ENCODE measurements at regions not wholly inside any gene's neighbourhood (a gene's known extent, or its start where the extent isn't known, plus 50 kb on each side); places are given as distances from the start of the nearest gene placed in this dataset.

GRCh38 chr2:204032301-204032700, 95.7 kb downstream of the ICOS start:
- Histone ChIP-seq H3K4me1 (peaks cover 0 to 23% (median 8%) of the 10 kb centered on the region in 4 donors), H3K4me3 (no peak overlapping the region), H3K27ac (no peak overlapping the region), H3K9me3 (no peaks in the 10 kb centered on the region), H3K27me3 (no peaks in the 10 kb centered on the region), H3K36me3 (no peaks in the 10 kb centered on the region)
- intact Hi-C loops (cut with DNase I; ENCODE audit: low total_unique reads) = no loop called here
- no peak for DNase-seq
- TF ChIP-seq POLR2AphosphoS5 (IDR thresholded peaks at IDR 0.05) = no peak
- TF ChIP-seq CTCF (IDR thresholded peaks at IDR 0.05) = no peak
- TF ChIP-seq EP300 (IDR thresholded peaks at IDR 0.05) = no peak
- TF ChIP-seq POLR2A (IDR thresholded peaks at IDR 0.05) = no peak
- 78 to 90% (median 86%) methylated on average over 1 of the region's 1 CpG for WGBS, 5 donors

GRCh38 chr2:204033611-204034495, 97.3 kb downstream of the ICOS start:
- TF ChIP-seq CTCF (IDR thresholded peaks at IDR 0.05) (no peak), POLR2A (IDR thresholded peaks at IDR 0.05) (no peak), POLR2AphosphoS5 (IDR thresholded peaks at IDR 0.05) (no peak), EP300 (IDR thresholded peaks at IDR 0.05) (no peak)
- Histone ChIP-seq H3K9me3 (no peaks in the 10 kb centered on the region), H3K27me3 (no peaks in the 10 kb centered on the region), H3K4me1 (peaks cover 0 to 23% (median 8%) of the 10 kb centered on the region in 4 donors), H3K36me3 (no peaks in the 10 kb centered on the region), H3K27ac (no peak overlapping the region), H3K4me3 (no peak overlapping the region)
- WGBS, 5 donors = 84 to 89% (median 87%) methylated on average over 8 of the region's 8 CpGs
- intact Hi-C loops (cut with DNase I; ENCODE audit: low total_unique reads) = no loop called here
- no peak for DNase-seq

GRCh38 chr2:204036706-204037105, 100.1 kb downstream of the ICOS start:
- Histone ChIP-seq H3K27me3 (no peaks in the 10 kb centered on the region), H3K27ac (no peak overlapping the region), H3K9me3 (peaks cover 0 to under 1% (median 0%) of the 10 kb centered on the region in 4 donors), H3K36me3 (no peaks in the 10 kb centered on the region), H3K4me3 (no peak overlapping the region), H3K4me1 (peaks cover 0 to 20% (median 10%) of the 10 kb centered on the region in 4 donors)
- TF ChIP-seq CTCF (IDR thresholded peaks at IDR 0.05) = no peak
- TF ChIP-seq POLR2AphosphoS5 (IDR thresholded peaks at IDR 0.05) = no peak
- TF ChIP-seq EP300 (IDR thresholded peaks at IDR 0.05) = no peak
- TF ChIP-seq POLR2A (IDR thresholded peaks at IDR 0.05) = no peak
- intact Hi-C loops (cut with DNase I; ENCODE audit: low total_unique reads) = no loop called here
- no peak for DNase-seq
- 87 to 94% (median 91%) methylated on average over 4 of the region's 4 CpGs for WGBS, 5 donors

- TF ChIP-seq POLR2A (IDR thresholded peaks at IDR 0.05) (no peak), POLR2AphosphoS5 (IDR thresholded peaks at IDR 0.05) (no peak), EP300 (IDR thresholded peaks at IDR 0.05) (no peak), CTCF (IDR thresholded peaks at IDR 0.05) (no peak)
- 83 to 94% (median 89%) methylated on average over 2 of the region's 2 CpGs for WGBS, 5 donors
- intact Hi-C loops (cut with DNase I; ENCODE audit: low total_unique reads) = no loop called here
- peak in 1 of 2 donors; percentile 40 for DNase-seq
- Histone ChIP-seq H3K27ac (no peak overlapping the region), H3K4me1 (peaks cover 0 to 14% (median 10%) of the 10 kb centered on the region in 4 donors), H3K27me3 (no peaks in the 10 kb centered on the region), H3K9me3 (peaks cover 0 to 5% (median 2%) of the 10 kb centered on the region in 4 donors), H3K36me3 (no peaks in the 10 kb centered on the region), H3K4me3 (no peak overlapping the region)
Measured at GRCh38 chr2:204037286-204037685, 100.7 kb downstream of the ICOS start.

Measured in stomach (tissue), 8 donors.